NCI-H1436 (cell line): ENCODE measurements at regions not wholly inside any gene's neighbourhood (a gene's known extent, or its start where the extent isn't known, plus 50 kb on each side); places are given as distances from the start of the nearest gene placed in this dataset.
"Not testable (repeated sequence)": the region's sequence is repeated elsewhere in the genome, so short reads cannot be mapped to it uniquely, and the experiment has no call there.

Experiments
- DNase-seq: peaks from one replicate; lab custom pipeline; 2025; lab: John Stamatoyannopoulos, UW

DNA sequence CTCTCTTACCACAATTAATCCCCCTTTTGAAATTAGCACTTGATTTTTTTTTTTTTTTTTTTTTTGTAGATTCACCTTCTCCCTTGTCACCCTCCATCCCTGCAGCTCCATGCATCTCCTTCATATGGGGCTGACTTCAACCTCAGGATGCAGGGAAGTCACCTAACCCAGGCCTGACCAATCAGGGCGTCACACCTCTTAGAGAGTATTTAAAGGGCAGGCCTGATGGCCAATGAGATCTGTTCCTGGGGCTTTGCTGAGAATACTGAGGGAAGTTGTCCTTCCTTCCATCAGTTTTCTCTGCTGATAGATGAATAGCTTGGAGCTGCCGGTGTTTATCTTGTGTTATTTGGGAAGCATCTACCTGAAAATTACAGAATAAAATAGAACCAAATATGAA lies 1104.7 kb upstream of the TMEM132C start:
- no peak for DNase-seq

DNA sequence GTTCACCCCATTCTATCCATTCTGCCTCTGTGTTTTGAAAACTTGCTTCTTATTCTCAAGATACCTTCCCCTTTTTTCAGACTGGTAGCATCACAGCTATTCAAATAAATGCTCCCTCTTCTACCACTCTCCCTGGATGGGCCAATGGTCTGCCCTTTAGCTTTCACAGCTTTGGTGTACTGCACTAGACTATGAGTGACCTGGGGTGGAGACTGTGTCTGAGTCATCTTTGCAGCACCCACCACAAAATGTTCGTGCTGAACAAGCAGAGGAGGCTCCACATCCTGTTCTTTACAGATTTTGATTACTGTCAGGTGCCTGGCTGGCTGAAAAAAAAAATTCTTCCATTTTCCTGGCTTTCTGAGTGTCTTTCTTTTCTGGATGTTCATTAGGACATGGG lies 1104.1 kb upstream of the TMEM132C start:
- no peak for DNase-seq

- DNase-seq = peak; percentile 80
Measured at GRCh38 chr12:127165567-127166392, 1101.2 kb upstream of the TMEM132C start.

DNA sequence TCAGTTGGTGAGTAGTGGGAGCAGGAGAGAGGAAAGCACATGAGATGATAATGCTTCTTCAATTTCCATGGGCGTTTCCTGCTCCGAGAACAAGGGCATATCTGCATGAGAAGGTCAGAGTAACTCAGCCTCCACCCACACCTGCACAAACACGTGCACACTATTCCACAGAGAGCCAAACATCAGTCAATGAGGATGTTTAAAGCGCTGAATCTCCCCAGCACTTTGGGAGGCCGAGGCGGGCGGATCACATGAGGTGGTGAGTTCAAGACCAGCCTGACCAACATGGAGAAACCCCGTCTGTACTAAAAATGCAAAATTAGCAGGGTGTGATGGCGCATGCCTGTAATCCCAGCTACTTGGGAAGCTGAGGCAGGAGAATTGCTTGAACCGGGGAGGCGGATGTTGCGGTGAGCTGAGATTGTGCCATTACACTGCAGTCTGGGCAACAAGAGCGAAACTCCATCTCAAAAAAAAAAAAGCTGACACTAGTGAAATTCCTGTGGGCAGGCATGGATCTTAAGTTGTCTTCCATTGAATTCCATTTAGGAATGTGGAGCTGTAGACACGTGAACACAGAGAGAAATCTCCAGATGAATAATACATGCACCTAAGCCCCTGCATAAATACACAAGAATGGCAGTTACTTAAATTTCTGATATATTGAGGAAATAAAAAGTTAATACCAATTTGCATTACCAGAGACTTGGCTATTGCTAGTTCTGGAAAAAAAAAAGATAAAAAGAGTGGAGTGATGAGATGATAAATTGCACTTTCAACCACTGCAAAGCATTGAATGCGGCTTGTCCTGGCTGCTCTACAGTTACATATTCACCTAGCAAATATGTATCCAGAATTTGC lies 1097.4 kb upstream of the TMEM132C start:
- DNase-seq = no peak

- no peak for DNase-seq
Measured at GRCh38 chr12:127170226-127171180, 1096.5 kb upstream of the TMEM132C start.

- no peak for DNase-seq
Measured at GRCh38 chr12:127172861-127173260, 1094.1 kb upstream of the TMEM132C start.

GRCh38 chr12:127173971-127174370 lies 1093.0 kb upstream of the TMEM132C start:
- not testable (repeated sequence) for DNase-seq

DNA sequence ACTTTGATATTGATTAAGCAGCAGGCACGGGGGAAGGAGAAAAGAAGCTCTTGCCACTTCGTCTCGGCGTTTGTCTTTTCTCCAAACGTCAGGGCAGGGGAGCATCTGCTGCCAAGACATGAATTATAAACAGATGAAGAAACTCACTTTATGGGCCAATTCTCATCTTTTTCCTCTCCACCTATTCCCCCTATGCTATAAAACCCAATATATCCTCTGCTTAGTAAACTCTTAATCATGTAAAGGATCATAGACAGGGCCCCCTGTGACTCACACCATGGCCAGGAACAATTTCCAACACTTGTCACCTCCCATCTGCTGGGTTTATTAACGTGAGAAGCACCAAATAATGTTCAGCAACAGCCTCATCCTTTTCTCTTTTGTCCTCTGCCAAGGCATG lies 1092.1 kb upstream of the TMEM132C start:
- DNase-seq = no peak

- no peak for DNase-seq
Measured at GRCh38 chr12:127175361-127175760, 1091.6 kb upstream of the TMEM132C start.

DNA sequence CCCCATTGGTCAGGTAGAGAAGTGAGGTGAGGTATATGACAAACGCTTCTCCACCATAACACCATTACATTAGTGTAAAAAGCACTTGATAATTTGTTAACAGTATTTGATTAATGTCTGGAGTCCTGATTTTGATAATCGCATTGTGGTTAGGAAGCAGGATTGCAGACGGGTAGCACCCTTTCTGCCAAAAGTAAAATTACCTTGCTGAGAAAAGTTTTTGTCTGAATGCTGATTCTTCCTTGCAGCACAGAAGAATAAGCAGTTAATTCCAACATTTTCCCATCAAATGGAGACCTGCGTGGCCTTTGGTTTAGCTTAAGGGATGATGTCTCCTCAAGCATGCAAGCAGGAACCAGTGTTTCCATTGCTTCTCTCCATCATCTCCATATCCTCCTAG lies 1090.2 kb upstream of the TMEM132C start:
- DNase-seq = no peak

GRCh38 chr12:127178052-127178451 lies 1088.9 kb upstream of the TMEM132C start:
- no peak for DNase-seq

DNA sequence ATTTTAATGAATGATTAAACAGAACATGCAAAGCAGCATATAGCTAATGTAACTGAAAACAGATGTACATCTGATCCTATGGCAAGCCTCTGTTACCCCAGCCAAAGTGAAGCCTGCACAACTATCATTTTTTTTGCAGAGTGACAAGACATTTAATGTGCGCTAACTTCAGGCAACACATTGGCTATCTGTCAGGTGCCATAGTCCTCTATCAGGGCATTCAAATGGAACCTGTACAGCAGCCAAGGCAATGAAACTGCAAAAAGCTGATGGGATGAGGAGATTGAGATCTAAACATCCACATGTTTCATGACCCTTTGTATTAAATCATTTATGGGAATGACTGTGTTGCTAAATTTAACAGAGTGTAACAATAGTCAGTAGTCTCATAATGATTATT lies 1088.5 kb upstream of the TMEM132C start:
- DNase-seq = no peak

GRCh38 chr12:127179176-127179575 lies 1087.8 kb upstream of the TMEM132C start:
- no peak for DNase-seq

GRCh38 chr12:127182018-127182417 lies 1085.0 kb upstream of the TMEM132C start:
- DNase-seq = no peak

- no peak for DNase-seq
Measured at GRCh38 chr12:127189992-127190391, 1077.0 kb upstream of the TMEM132C start.

DNA sequence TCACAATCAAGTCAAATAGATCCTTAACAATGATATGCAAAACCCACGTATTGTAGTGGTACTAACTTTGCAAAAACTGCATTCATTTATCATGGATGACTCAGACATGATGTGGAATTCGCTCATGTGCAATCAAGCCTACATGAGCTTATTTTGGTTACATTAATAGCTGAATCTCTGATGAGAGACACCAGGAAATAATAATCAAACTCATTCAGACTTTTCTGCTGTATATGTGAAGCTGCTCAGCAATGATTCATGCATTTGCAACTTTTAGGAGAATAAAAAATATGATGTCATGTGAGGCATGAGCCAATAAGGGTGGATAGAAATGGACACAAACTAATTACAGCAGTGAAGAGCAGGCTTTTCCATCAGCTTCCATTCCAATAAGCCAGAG lies 1075.8 kb upstream of the TMEM132C start:
- no peak for DNase-seq

DNA sequence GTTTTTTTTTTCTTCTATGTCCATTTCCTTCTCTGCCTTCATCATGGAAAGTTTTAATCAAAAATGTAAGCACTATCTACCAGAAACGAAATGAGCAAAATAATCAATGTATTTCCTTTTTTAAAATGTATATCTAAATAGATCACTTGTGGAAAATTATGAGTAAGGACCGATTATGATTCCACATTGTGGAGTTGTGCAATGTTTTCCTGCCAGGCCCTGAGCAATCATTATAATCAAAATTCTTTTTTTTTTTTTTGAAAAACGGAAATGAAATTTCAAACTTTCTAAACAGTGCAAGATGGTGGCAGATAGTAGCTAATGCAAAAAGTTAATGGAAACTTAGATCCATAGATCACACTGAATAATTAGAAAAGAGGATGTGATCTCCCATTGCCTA lies 1074.6 kb upstream of the TMEM132C start:
- no peak for DNase-seq

GRCh38 chr12:127193341-127193740 lies 1073.6 kb upstream of the TMEM132C start:
- no peak for DNase-seq

- DNase-seq = no peak
Measured at GRCh38 chr12:127194176-127194575, 1072.8 kb upstream of the TMEM132C start.

DNA sequence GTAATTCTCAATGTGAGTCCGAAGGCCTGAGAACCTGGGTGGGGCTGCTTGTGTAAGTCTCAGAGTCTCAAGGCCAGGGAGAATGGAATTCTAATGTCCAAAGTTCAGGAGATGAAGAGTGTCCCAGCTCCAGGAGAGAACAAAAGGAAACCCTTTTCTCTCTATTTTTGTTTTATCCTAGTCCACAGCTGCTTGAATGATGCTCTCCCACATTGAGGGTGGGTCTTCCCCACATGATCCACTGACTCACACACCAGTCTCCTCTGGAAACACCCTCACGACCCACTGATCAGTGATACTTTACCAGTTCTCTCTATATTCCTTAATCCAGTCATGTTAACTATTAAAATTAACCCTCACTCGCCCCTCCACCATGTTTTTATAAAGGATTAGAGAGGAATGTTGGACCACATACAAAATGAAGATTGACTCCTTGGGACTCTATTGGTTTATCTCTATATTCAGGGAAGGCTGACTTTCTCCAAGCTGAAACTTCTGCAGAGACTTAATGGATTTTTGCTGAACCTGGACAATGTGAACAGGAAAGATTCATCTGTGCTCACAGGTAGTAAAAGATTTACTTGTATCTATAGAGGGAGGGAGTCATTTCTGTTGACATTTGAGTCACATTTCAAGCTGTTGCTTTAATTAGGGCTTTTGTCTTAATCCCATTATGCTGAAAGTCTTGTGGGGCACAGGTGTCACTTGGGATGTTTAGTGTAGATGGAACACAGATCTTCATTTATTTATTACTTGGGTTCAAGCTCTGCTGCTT lies 1061.0 kb upstream of the TMEM132C start:
- DNase-seq = no peak

GRCh38 chr12:127209318-127209717 lies 1057.7 kb upstream of the TMEM132C start:
- DNase-seq = no peak
